ENCODE measurements at regions not wholly inside any gene's neighbourhood (a gene's known extent, or its start where the extent isn't known, plus 50 kb on each side); places are given as distances from the start of the nearest gene placed in this dataset.

GRCh38 chr15:61517335-61517734 lies 288.2 kb upstream of the RORA start:
- TF ChIP-seq CTCF (IDR thresholded peaks at IDR 0.05): no peak
- TF ChIP-seq CREM (CRISPR knock-in tag; IDR thresholded peaks at IDR 0.05): no peak
- no peak for TF ChIP-seq ZBTB43 (CRISPR knock-in tag; IDR thresholded peaks at IDR 0.05)
- no peak for TF ChIP-seq ATF3 (CRISPR knock-in tag; conservative IDR thresholded peaks at IDR 0.05)
- no peak for TF ChIP-seq ETV6 (CRISPR knock-in tag; IDR thresholded peaks at IDR 0.05)
- TF ChIP-seq STAT6 (CRISPR knock-in tag; conservative IDR thresholded peaks at IDR 0.05; ENCODE audit: low read depth): no peak
- TF ChIP-seq GABPB1 (CRISPR knock-in tag; IDR thresholded peaks at IDR 0.05): no peak
- TF ChIP-seq ATF2 (CRISPR knock-in tag; IDR thresholded peaks at IDR 0.05; ENCODE audit: borderline replicate concordance, low read depth): no peak
- no peak for TF ChIP-seq OVOL2 (CRISPR knock-in tag; IDR thresholded peaks at IDR 0.05; ENCODE audit: borderline replicate concordance)
- TF ChIP-seq NR2C2 (CRISPR knock-in tag; IDR thresholded peaks at IDR 0.05): no peak

Data from WTC11 (cell line).